GM21717 (cell line): ENCODE measurements at regions not wholly inside any gene's neighbourhood (a gene's known extent, or its start where the extent isn't known, plus 50 kb on each side); places are given as distances from the start of the nearest gene placed in this dataset.

ENCODE experiments used
- ATAC-seq: cut with Tn5 transposase; IDR thresholded peaks from one replicate; pipeline ENCODE4 v1.9.1; 2021; ENCODE audit warnings: mild to moderate bottlenecking, moderate library complexity; ENCODE audit not compliant: unreplicated experiment

GRCh38 chr16:52056259-52056658, 490.7 kb downstream of the TOX3 start:
- no peak for ATAC-seq

- ATAC-seq = no peak
Measured at GRCh38 chr16:52055381-52055780, 491.6 kb downstream of the TOX3 start.

GRCh38 chr16:52054326-52054725, 492.6 kb downstream of the TOX3 start:
- no peak for ATAC-seq

- ATAC-seq = no peak
Measured at GRCh38 chr16:52052818-52053217, 494.1 kb downstream of the TOX3 start.

GRCh38 chr16:52051414-52052172, 495.4 kb downstream of the TOX3 start:
- ATAC-seq = no peak

- no peak for ATAC-seq
Measured at GRCh38 chr16:52050418-52050817, 496.5 kb downstream of the TOX3 start.

GRCh38 chr16:52035436-52035835, 511.5 kb downstream of the TOX3 start:
- no peak for ATAC-seq

- ATAC-seq = no peak
Measured at GRCh38 chr16:52034830-52035229, 512.1 kb downstream of the TOX3 start.

- ATAC-seq = no peak
Measured at GRCh38 chr16:52033992-52034391, 513.0 kb downstream of the TOX3 start.

- ATAC-seq = no peak
Measured at GRCh38 chr16:52022980-52023379, 524.0 kb downstream of the TOX3 start.

- ATAC-seq = no peak
Measured at GRCh38 chr16:52022177-52022576, 524.8 kb downstream of the TOX3 start.

GRCh38 chr16:52016387-52016786, 530.6 kb downstream of the TOX3 start:
- ATAC-seq = no peak

- ATAC-seq = no peak
Measured at GRCh38 chr16:52005551-52005950, 541.4 kb downstream of the TOX3 start.

- ATAC-seq = no peak
Measured at GRCh38 chr16:52004343-52004742, 542.6 kb downstream of the TOX3 start.

GRCh38 chr16:52002026-52002425, 544.9 kb downstream of the TOX3 start:
- ATAC-seq = no peak

GRCh38 chr16:51996516-51996915, 550.4 kb downstream of the TOX3 start:
- no peak for ATAC-seq

- no peak for ATAC-seq
Measured at GRCh38 chr16:51994597-51994996, 552.3 kb downstream of the TOX3 start.

- ATAC-seq = no peak
Measured at GRCh38 chr16:51989637-51990230, 557.2 kb downstream of the TOX3 start.

GRCh38 chr16:51988977-51989376, 558.0 kb downstream of the TOX3 start:
- ATAC-seq = no peak

- ATAC-seq = no peak
Measured at GRCh38 chr16:51987519-51987918, 559.4 kb downstream of the TOX3 start.

GRCh38 chr16:51986717-51987116, 560.2 kb downstream of the TOX3 start:
- no peak for ATAC-seq

GRCh38 chr16:51986301-51986700, 560.6 kb downstream of the TOX3 start:
- no peak for ATAC-seq

- no peak for ATAC-seq
Measured at GRCh38 chr16:51985126-51985525, 561.8 kb downstream of the TOX3 start.
